Calu3 (cell line): ENCODE measurements at regions not wholly inside any gene's neighbourhood (a gene's known extent, or its start where the extent isn't known, plus 50 kb on each side); places are given as distances from the start of the nearest gene placed in this dataset.

Experiments
- BruUV-seq: library from RNA; stranded (reverse); fragments of 400-500 nt; replicated peaks from 2 replicates; lab custom pipeline; 2021; lab: Mats Ljungman, UMichigan
- CTCF ChIA-PET: fragments of 300-600 bp; sonication (Branson Sonifier 250); formaldehyde crosslinking; loops from one replicate; lab custom pipeline; 2022; ENCODE audit warnings: antibody characterized with exemption; lab: Charles Lee
- DNase-seq: peaks from one replicate; pipeline ENCODE4 v3.0.0; 2022
- H3K27ac Mint-ChIP-seq: one replicate; pipeline ENCODE4 v1.8.0; 2022; ENCODE audit warnings: mixed read lengths; ENCODE audit not compliant: unreplicated experiment
- H3K27me3 Mint-ChIP-seq: one replicate; pipeline ENCODE4 v1.8.0; 2022; ENCODE audit warnings: mixed read lengths; ENCODE audit not compliant: unreplicated experiment
- H3K36me3 Mint-ChIP-seq: one replicate; pipeline ENCODE4 v1.8.0; 2022; ENCODE audit warnings: mild to moderate bottlenecking, moderate library complexity, mixed read lengths; ENCODE audit not compliant: insufficient read depth, unreplicated experiment
- H3K4me1 Mint-ChIP-seq: one replicate; pipeline ENCODE4 v1.8.0; 2022; ENCODE audit warnings: mild to moderate bottlenecking, low read depth, mixed read lengths; ENCODE audit not compliant: unreplicated experiment
- H3K4me3 Mint-ChIP-seq: one replicate; pipeline ENCODE4 v1.8.0; 2022; ENCODE audit warnings: mild to moderate bottlenecking, low read depth, moderate library complexity, mixed read lengths; ENCODE audit not compliant: unreplicated experiment
- H3K9me3 Mint-ChIP-seq: one replicate; pipeline ENCODE4 v1.8.0; 2022; ENCODE audit warnings: low read depth, mixed read lengths; ENCODE audit not compliant: unreplicated experiment
- intact Hi-C: fragments of 100-400 bp; cut with micrococcal nuclease; formaldehyde crosslinking; loops from one replicate; pipeline ENCODE4 v1.10.0; 2022; ENCODE audit not compliant: unreplicated experiment
- TF ChIP-seq, protein P1 (sequence below): fragments of 200-600 bp; IDR thresholded peaks from one replicate; pipeline ENCODE4 v1.8.0; 2022; ENCODE audit warnings: antibody characterized with exemption; ENCODE audit not compliant: unreplicated experiment

DNA sequence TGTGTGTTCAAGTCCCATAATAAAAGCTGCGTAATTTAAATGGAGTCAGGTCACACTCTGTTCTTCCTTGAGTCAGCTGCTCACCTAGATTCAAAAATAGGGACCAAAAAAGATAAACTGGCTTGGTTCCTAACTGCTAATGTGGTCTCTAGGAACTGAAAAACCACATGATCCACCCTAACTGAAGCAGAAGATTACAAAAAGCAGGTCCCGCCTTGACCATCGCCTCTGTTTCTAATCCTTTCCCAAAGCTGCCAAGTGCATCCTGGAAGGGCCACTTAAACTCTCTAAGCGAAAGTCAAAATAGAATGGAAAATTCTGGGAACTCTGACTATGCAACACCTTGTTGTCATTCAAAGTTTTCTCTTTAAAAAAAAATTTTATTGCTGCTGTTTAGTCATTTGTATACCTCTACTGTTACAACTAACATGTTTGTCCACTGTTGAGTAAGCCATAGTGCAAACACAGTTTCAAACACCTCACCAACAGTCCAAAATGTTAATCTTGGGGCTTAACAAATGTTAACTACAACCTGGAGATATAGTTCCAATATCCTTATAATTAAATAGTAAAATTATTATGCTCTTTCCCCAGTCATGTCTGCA lies 88.9 kb upstream of the THBS1 start:
- intact Hi-C loops: no loop called here
- no peak for DNase-seq
- Mint-ChIP-seq H3K36me3 (no peaks in the 10 kb centered on the region), H3K4me3 (no peak overlapping the region), H3K9me3 (no peaks in the 10 kb centered on the region), H3K27me3 (no peaks in the 10 kb centered on the region), H3K27ac (no peak overlapping the region), H3K4me1 (no peaks in the 10 kb centered on the region)
- BruUV-seq: no TSS peak
- CTCF ChIA-PET: no interaction called here
- TF ChIP-seq, protein P1, sequence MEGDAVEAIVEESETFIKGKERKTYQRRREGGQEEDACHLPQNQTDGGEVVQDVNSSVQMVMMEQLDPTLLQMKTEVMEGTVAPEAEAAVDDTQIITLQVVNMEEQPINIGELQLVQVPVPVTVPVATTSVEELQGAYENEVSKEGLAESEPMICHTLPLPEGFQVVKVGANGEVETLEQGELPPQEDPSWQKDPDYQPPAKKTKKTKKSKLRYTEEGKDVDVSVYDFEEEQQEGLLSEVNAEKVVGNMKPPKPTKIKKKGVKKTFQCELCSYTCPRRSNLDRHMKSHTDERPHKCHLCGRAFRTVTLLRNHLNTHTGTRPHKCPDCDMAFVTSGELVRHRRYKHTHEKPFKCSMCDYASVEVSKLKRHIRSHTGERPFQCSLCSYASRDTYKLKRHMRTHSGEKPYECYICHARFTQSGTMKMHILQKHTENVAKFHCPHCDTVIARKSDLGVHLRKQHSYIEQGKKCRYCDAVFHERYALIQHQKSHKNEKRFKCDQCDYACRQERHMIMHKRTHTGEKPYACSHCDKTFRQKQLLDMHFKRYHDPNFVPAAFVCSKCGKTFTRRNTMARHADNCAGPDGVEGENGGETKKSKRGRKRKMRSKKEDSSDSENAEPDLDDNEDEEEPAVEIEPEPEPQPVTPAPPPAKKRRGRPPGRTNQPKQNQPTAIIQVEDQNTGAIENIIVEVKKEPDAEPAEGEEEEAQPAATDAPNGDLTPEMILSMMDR: no peak

DNA sequence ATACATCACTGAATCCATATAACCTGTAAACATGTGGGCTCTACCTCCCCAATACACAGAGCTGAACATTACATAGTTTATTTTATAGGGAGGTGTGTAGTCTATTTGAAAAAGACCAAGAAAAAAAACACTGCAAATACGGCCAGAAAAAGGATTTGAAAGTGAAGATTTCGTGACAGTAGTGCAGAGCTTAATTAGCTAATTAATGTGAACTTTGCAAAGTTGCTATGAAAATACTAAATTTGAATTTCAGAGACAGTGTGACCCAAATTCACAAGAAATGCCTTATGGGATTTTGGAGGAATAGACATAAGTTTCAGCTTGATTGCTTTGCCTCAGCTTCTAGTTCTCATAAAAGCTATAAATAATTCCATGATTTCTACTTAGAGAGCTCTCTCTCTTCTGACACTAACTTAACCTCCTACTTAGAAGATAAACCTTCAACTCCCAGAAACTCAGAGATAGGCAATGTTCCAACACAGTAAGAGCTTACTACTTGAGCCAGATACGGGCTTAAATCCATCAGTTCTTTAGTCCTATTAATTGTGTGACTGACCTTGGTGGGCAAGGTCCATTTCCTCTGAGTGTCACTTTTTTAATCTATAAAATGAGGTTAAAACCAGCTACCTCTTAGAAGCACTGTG lies 87.3 kb upstream of the THBS1 start:
- DNase-seq: no peak
- H3K27ac Mint-ChIP-seq: no peak overlapping the region
- no TSS peak for BruUV-seq
- H3K4me3 Mint-ChIP-seq: no peak overlapping the region
- no peaks in the 10 kb centered on the region for H3K4me1 Mint-ChIP-seq
- no peaks in the 10 kb centered on the region for H3K9me3 Mint-ChIP-seq
- no peaks in the 10 kb centered on the region for H3K27me3 Mint-ChIP-seq
- CTCF ChIA-PET: no interaction called here
- intact Hi-C loops: no loop called here
- TF ChIP-seq, protein P1: no peak
- no peaks in the 10 kb centered on the region for H3K36me3 Mint-ChIP-seq

DNA sequence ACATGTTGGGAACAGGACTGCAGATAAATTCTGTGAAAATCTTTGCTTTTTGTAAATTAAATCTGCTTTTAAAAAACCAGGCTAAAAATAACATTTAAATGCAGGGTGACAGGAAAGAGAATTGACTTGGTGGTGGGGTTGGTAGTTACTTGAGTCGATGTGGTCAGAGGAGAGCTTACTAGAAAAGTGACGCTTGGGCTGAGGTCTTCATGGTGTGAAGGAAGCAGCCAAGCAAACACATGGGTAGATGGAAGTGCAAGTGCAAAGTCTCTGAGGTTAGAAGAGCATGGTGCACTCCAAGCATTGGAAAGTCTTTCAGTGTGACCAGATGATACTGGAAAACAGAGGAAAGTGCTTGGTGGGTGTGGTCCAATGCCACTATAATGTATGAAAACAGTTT lies 86.4 kb upstream of the THBS1 start:
- Mint-ChIP-seq H3K4me1 (no peaks in the 10 kb centered on the region), H3K27ac (no peak overlapping the region), H3K27me3 (no peaks in the 10 kb centered on the region), H3K4me3 (no peak overlapping the region), H3K36me3 (no peaks in the 10 kb centered on the region), H3K9me3 (no peaks in the 10 kb centered on the region)
- DNase-seq: no peak
- no TSS peak for BruUV-seq
- CTCF ChIA-PET: no interaction called here
- intact Hi-C loops: no loop called here
- TF ChIP-seq, protein P1: no peak

DNA sequence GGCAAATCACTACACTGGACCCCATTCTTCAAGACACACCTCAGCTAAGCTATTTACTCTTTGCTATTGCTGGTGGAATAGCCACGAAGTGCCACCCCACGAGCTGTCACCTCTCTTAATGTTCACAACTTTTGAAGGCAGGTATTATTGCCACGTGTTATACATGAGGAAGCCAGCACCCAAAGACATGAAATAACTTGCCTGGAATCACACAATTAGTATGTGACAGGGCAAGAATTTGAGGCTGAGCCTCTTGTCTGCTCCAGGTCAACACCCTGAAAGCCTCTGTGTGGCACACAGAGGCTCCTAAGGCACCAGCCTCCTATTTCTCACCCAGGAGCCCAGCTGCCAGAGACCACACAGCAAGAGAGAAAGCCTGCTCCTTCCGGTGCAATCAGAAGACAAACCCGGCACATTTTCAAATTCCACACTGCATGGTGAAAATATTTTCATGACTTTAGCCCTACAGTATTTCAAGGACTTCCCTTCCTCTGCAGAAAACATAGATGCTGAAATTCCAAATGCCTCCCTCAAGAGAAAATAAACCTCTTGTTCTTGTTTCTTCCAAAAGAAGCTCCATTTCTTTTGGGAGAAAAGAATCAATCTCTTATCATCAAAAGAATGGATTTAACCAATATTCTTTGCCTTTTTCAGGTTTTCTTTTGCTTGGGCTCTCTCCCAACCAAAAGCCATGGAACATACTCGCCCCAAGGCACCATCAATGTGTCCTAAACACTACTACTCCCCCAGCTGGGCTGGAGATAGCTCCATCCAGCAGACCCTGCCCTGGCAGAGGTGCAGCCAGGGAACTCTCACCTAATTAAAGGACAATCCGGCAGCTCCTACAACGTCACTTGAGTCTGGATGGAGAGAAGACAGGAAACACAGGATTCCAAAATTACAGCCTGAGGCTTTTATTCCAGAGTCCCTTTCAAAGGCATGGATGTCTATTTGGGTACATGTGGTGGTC lies 84.7 kb upstream of the THBS1 start:
- CTCF ChIA-PET: no interaction called here
- H3K4me1 Mint-ChIP-seq: no peaks in the 10 kb centered on the region
- H3K27me3 Mint-ChIP-seq: no peaks in the 10 kb centered on the region
- no peak overlapping the region for H3K4me3 Mint-ChIP-seq
- TF ChIP-seq, protein P1: no peak
- intact Hi-C loops: no loop called here
- BruUV-seq: no TSS peak
- H3K36me3 Mint-ChIP-seq: no peaks in the 10 kb centered on the region
- H3K9me3 Mint-ChIP-seq: no peaks in the 10 kb centered on the region
- DNase-seq: no peak
- H3K27ac Mint-ChIP-seq: no peak overlapping the region
